ENCODE measurements at regions not wholly inside any gene's neighbourhood (a gene's known extent, or its start where the extent isn't known, plus 50 kb on each side); places are given as distances from the start of the nearest gene placed in this dataset.
A peak's percentile ranks its signal among the peaks of the same experiment; 100 is the strongest.

DNA sequence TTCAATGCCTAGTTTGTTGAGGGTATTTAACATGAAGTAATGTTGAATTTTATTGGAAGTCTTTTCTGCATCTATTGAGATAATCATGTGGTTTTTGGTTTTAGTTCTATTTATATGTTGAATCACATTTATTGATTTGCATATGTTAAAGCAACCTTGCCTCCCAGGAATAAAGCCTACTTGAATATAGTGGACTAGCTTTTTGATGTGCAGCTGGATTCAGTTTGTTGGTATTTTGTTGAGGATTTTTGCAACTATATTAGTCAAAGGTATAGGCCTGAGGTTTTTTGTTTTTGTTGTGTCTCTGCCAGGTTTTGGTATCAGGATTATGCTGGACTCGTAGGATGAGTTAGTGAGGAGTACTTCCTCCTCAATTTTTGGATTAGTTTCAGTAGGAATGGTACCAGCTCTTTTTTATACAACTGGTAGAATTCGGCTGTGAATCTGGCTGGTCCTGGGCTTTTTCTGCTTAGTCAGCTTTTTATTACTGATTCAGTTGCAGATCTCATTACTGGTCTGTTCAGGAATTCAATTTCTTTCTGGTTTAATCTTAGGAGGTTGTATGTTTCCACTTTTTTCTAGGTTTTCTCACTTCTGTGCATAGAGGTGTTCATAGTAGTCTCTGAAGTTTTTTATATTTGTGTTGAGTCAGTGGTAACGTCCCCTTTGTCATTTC lies 209.8 kb upstream of the RBMS3 start:
- Histone ChIP-seq H3K4me1 (ENCODE audit: control insufficient read depth, extremely low read depth, insufficient read depth, low read length) (no peaks in the 10 kb centered on the region), H2AFZ (ENCODE audit: low read length) (no peak overlapping the region), H3K36me3 (ENCODE audit: control insufficient read depth, insufficient read depth, low read length) (no peaks in the 10 kb centered on the region), H4K20me1 (ENCODE audit: control insufficient read depth, extremely low read depth, insufficient read depth, low read length) (no peaks in the 10 kb centered on the region), H3K4me3 (replicated peaks in 1 of 4; ENCODE audit: control extremely low read depth in 1 of 4, insufficient read depth in 1 of 4, low read depth in 3 of 4, low read length in 4 of 4) (no peak overlapping the region), H3K79me2 (ENCODE audit: control insufficient read depth, insufficient read depth, low read length) (no peaks in the 10 kb centered on the region), H3K27ac (ENCODE audit: insufficient read depth, low read length) (no peak overlapping the region), H3K9ac (ENCODE audit: insufficient read depth, low read length) (no peak overlapping the region), H3K27me3 (ENCODE audit: control insufficient read depth, insufficient read depth, low read length) (no peaks in the 10 kb centered on the region), H3K9me3 (ENCODE audit: control insufficient read depth, insufficient read depth, low read depth, low read length) (no peaks in the 10 kb centered on the region), H3K4me2 (ENCODE audit: extremely low read depth, insufficient read depth, low read length) (no peak overlapping the region)
- TF ChIP-seq EZH2 (IDR thresholded peaks at IDR 0.05; ENCODE audit: low read length, missing control alignments), result no peak
- TF ChIP-seq, protein P1, sequence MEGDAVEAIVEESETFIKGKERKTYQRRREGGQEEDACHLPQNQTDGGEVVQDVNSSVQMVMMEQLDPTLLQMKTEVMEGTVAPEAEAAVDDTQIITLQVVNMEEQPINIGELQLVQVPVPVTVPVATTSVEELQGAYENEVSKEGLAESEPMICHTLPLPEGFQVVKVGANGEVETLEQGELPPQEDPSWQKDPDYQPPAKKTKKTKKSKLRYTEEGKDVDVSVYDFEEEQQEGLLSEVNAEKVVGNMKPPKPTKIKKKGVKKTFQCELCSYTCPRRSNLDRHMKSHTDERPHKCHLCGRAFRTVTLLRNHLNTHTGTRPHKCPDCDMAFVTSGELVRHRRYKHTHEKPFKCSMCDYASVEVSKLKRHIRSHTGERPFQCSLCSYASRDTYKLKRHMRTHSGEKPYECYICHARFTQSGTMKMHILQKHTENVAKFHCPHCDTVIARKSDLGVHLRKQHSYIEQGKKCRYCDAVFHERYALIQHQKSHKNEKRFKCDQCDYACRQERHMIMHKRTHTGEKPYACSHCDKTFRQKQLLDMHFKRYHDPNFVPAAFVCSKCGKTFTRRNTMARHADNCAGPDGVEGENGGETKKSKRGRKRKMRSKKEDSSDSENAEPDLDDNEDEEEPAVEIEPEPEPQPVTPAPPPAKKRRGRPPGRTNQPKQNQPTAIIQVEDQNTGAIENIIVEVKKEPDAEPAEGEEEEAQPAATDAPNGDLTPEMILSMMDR (conservative IDR thresholded peaks at IDR 0.05 in 1 of 2, IDR thresholded peaks at IDR 0.05 in 1 of 2; ENCODE audit: low read depth in 1 of 2, low read length in 2 of 2), result no peak
- peak in 1 of 2 donors; percentile 23 for DNase-seq (ENCODE audit: low read depth in 2 of 2)

DNA sequence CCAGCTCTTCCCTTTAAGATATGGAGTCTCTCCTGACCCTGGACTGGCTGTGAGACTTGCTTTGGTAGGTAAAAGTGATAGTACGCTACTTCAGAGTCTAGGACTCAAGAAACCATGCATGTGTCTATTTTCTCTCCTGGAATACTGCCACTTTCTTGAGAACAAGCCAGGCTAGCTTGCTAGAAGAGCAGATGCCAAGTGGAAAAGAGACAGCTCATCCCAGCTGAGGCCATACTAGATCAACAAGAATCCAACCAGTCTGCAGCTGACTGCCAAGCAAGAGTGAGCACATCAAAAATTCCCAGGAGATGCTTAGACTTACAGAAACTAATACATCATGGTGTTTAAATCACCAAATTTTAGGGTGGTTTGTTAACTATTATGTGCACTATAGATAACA lies 208.3 kb upstream of the RBMS3 start:
- no peak overlapping the region for H3K4me2 ChIP-seq (ENCODE audit: extremely low read depth, insufficient read depth, low read length)
- no peaks in the 10 kb centered on the region for H4K20me1 ChIP-seq (ENCODE audit: control insufficient read depth, extremely low read depth, insufficient read depth, low read length)
- H2AFZ ChIP-seq (ENCODE audit: low read length), result no peak overlapping the region
- no peak overlapping the region for H3K27ac ChIP-seq (ENCODE audit: insufficient read depth, low read length)
- no peak overlapping the region for H3K9ac ChIP-seq (ENCODE audit: insufficient read depth, low read length)
- H3K36me3 ChIP-seq (ENCODE audit: control insufficient read depth, insufficient read depth, low read length), result no peaks in the 10 kb centered on the region
- no peak overlapping the region for H3K4me3 ChIP-seq (replicated peaks in 1 of 4; ENCODE audit: control extremely low read depth in 1 of 4, insufficient read depth in 1 of 4, low read depth in 3 of 4, low read length in 4 of 4)
- no peaks in the 10 kb centered on the region for H3K27me3 ChIP-seq (ENCODE audit: control insufficient read depth, insufficient read depth, low read length)
- no peaks in the 10 kb centered on the region for H3K9me3 ChIP-seq (ENCODE audit: control insufficient read depth, insufficient read depth, low read depth, low read length)
- TF ChIP-seq EZH2 (IDR thresholded peaks at IDR 0.05; ENCODE audit: low read length, missing control alignments), result no peak
- TF ChIP-seq, protein P1 (conservative IDR thresholded peaks at IDR 0.05 in 1 of 2, IDR thresholded peaks at IDR 0.05 in 1 of 2; ENCODE audit: low read depth in 1 of 2, low read length in 2 of 2), result no peak
- peak in 1 of 2 donors; percentile 39 for DNase-seq (ENCODE audit: low read depth in 2 of 2)
- H3K4me1 ChIP-seq (ENCODE audit: control insufficient read depth, extremely low read depth, insufficient read depth, low read length), result no peaks in the 10 kb centered on the region
- H3K79me2 ChIP-seq (ENCODE audit: control insufficient read depth, insufficient read depth, low read length), result no peaks in the 10 kb centered on the region

DNA sequence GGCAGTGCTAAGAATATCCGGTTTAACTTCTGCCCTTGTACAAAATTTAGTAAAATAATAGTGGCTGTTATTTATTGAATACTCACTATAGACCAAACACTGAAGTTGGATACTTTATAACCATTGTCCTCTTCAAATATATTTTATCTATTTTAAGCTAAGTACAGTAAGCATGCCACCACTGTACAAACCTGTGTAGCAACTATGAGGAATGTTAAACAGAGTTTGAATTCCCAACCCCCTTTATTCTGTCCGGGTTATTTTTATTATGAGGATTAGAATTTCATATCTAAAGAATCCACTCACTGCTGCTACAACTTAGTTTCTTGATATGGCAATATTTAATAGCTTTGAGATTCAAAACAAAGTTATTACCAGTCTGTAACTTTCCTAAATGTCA lies 203.5 kb upstream of the RBMS3 start:
- H3K4me1 ChIP-seq (ENCODE audit: control insufficient read depth, extremely low read depth, insufficient read depth, low read length), result no peaks in the 10 kb centered on the region
- no peak overlapping the region for H3K9ac ChIP-seq (ENCODE audit: insufficient read depth, low read length)
- TF ChIP-seq, protein P1 (conservative IDR thresholded peaks at IDR 0.05 in 1 of 2, IDR thresholded peaks at IDR 0.05 in 1 of 2; ENCODE audit: low read depth in 1 of 2, low read length in 2 of 2), result no peak
- TF ChIP-seq EZH2 (IDR thresholded peaks at IDR 0.05; ENCODE audit: low read length, missing control alignments), result no peak
- H3K79me2 ChIP-seq (ENCODE audit: control insufficient read depth, insufficient read depth, low read length), result no peaks in the 10 kb centered on the region
- no peak overlapping the region for H2AFZ ChIP-seq (ENCODE audit: low read length)
- no peak overlapping the region for H3K4me2 ChIP-seq (ENCODE audit: extremely low read depth, insufficient read depth, low read length)
- H4K20me1 ChIP-seq (ENCODE audit: control insufficient read depth, extremely low read depth, insufficient read depth, low read length), result no peaks in the 10 kb centered on the region
- no peaks in the 10 kb centered on the region for H3K9me3 ChIP-seq (ENCODE audit: control insufficient read depth, insufficient read depth, low read depth, low read length)
- H3K27ac ChIP-seq (ENCODE audit: insufficient read depth, low read length), result no peak overlapping the region
- no peaks in the 10 kb centered on the region for H3K36me3 ChIP-seq (ENCODE audit: control insufficient read depth, insufficient read depth, low read length)
- DNase-seq (ENCODE audit: low read depth in 2 of 2), result no peak
- H3K4me3 ChIP-seq (replicated peaks in 1 of 4; ENCODE audit: control extremely low read depth in 1 of 4, insufficient read depth in 1 of 4, low read depth in 3 of 4, low read length in 4 of 4), result no peak overlapping the region
- no peaks in the 10 kb centered on the region for H3K27me3 ChIP-seq (ENCODE audit: control insufficient read depth, insufficient read depth, low read length)

All from fibroblast of lung (primary cell).